Activated CD8-positive, alpha-beta T cell treated with anti-CD3 and anti-CD28 coated beads, Interleukin-2, amount 10 ng/mL, durations not matched to agents 7 days and 5 days (primary cell): ENCODE measurements at regions not wholly inside any gene's neighbourhood (a gene's known extent, or its start where the extent isn't known, plus 50 kb on each side); places are given as distances from the start of the nearest gene placed in this dataset.

Source experiments
- ATAC-seq: fragments of 150-1000 bp; cut with Tn5 transposase; one replicate; pipeline ENCODE4 v1.10.0; 2021; ENCODE audit warnings: moderate library complexity
- CTCF ChIA-PET: fragments of 350-600 bp; sonication (Branson Sonifier 250); formaldehyde crosslinking; loops from one replicate; lab custom pipeline; 2021; ENCODE audit warnings: antibody characterized with exemption; lab: Charles Lee
- POLR2A ChIA-PET: fragments of 350-600 bp; sonication (Branson Sonifier 250); formaldehyde crosslinking; loops from one replicate; lab custom pipeline; 2021; ENCODE audit warnings: antibody characterized with exemption; lab: Charles Lee
- DNase-seq: peaks from one replicate; pipeline ENCODE4 v3.0.0-alpha.2; 2020
- H3K27ac Mint-ChIP-seq: one replicate; pipeline ENCODE4 v1.8.0; 2021; ENCODE audit warnings: mild to moderate bottlenecking, mixed read lengths
- H3K27me3 Mint-ChIP-seq: one replicate; pipeline ENCODE4 v1.8.0; 2021; ENCODE audit warnings: low read depth, mixed read lengths
- H3K36me3 Mint-ChIP-seq: one replicate; pipeline ENCODE4 v1.8.0; 2021; ENCODE audit warnings: low read depth, mixed read lengths
- H3K4me1 Mint-ChIP-seq: one replicate; pipeline ENCODE4 v1.8.0; 2021; ENCODE audit warnings: low read depth, mixed read lengths
- H3K4me3 Mint-ChIP-seq: one replicate; pipeline ENCODE4 v1.8.0; 2021; ENCODE audit warnings: mild to moderate bottlenecking, mixed read lengths
- H3K9me3 Mint-ChIP-seq: one replicate; pipeline ENCODE4 v1.8.0; 2022; ENCODE audit warnings: mixed read lengths; ENCODE audit not compliant: insufficient read depth

- CTCF ChIA-PET = no interaction called here
- ATAC-seq (no peak), DNase-seq (no peak)
- Mint-ChIP-seq H3K27me3 (no peaks in the 10 kb centered on the region), H3K4me3 (no peak overlapping the region), H3K27ac (no peak overlapping the region), H3K9me3 (no peaks in the 10 kb centered on the region), H3K4me1 (no peaks in the 10 kb centered on the region), H3K36me3 (no peaks in the 10 kb centered on the region)
- POLR2A ChIA-PET = no interaction called here
Measured at GRCh38 chr16:55037966-55038365, 107.3 kb downstream of the IRX5 start.

- H3K27ac Mint-ChIP-seq = no peak overlapping the region
- DNase-seq (no peak), ATAC-seq (no peak)
- no peaks in the 10 kb centered on the region for H3K9me3 Mint-ChIP-seq
- ChIA-PET POLR2A (no interaction called here), CTCF (no interaction called here)
- H3K36me3 Mint-ChIP-seq = no peaks in the 10 kb centered on the region
- H3K27me3 Mint-ChIP-seq = no peaks in the 10 kb centered on the region
- H3K4me3 Mint-ChIP-seq = no peak overlapping the region
- H3K4me1 Mint-ChIP-seq = no peaks in the 10 kb centered on the region
Measured at GRCh38 chr16:55039042-55039441, 108.4 kb downstream of the IRX5 start.

- CTCF ChIA-PET = no interaction called here
Measured at GRCh38 chr16:55039511-55039910, 108.8 kb downstream of the IRX5 start.

GRCh38 chr16:55039931-55040330, 109.3 kb downstream of the IRX5 start:
- no peaks in the 10 kb centered on the region for H3K9me3 Mint-ChIP-seq
- no peak overlapping the region for H3K27ac Mint-ChIP-seq
- no peak for DNase-seq

More at GRCh38 chr16:55039511-55039910, 108.8 kb downstream of the IRX5 start:
- no peak for ATAC-seq
- H3K27ac Mint-ChIP-seq = no peak overlapping the region
- H3K4me1 Mint-ChIP-seq = no peaks in the 10 kb centered on the region
- H3K4me3 Mint-ChIP-seq = no peak overlapping the region
- H3K9me3 Mint-ChIP-seq = no peaks in the 10 kb centered on the region
- DNase-seq = no peak
- H3K36me3 Mint-ChIP-seq = no peaks in the 10 kb centered on the region
- H3K27me3 Mint-ChIP-seq = no peaks in the 10 kb centered on the region
- POLR2A ChIA-PET = no interaction called here

GRCh38 chr16:55040366-55041086, 109.9 kb downstream of the IRX5 start:
- Mint-ChIP-seq H3K4me3 (no peak overlapping the region), H3K27me3 (no peaks in the 10 kb centered on the region), H3K9me3 (no peaks in the 10 kb centered on the region), H3K4me1 (no peaks in the 10 kb centered on the region), H3K27ac (no peak overlapping the region), H3K36me3 (no peaks in the 10 kb centered on the region)
- POLR2A ChIA-PET = no interaction called here
- ATAC-seq (no peak), DNase-seq (no peak)
- CTCF ChIA-PET = no interaction called here

More at GRCh38 chr16:55039931-55040330, 109.3 kb downstream of the IRX5 start:
- ATAC-seq = no peak
- no peak overlapping the region for H3K4me3 Mint-ChIP-seq
- no peaks in the 10 kb centered on the region for H3K36me3 Mint-ChIP-seq
- CTCF ChIA-PET = no interaction called here
- H3K4me1 Mint-ChIP-seq = no peaks in the 10 kb centered on the region
- POLR2A ChIA-PET = no interaction called here
- no peaks in the 10 kb centered on the region for H3K27me3 Mint-ChIP-seq

- no peak overlapping the region for H3K27ac Mint-ChIP-seq
- no peaks in the 10 kb centered on the region for H3K9me3 Mint-ChIP-seq
- CTCF ChIA-PET = no interaction called here
- POLR2A ChIA-PET = no interaction called here
- H3K4me3 Mint-ChIP-seq = no peak overlapping the region
- no peaks in the 10 kb centered on the region for H3K4me1 Mint-ChIP-seq
- no peaks in the 10 kb centered on the region for H3K27me3 Mint-ChIP-seq
- no peak for ATAC-seq
- no peaks in the 10 kb centered on the region for H3K36me3 Mint-ChIP-seq
- DNase-seq = no peak
Measured at GRCh38 chr16:55041540-55042234, 111.0 kb downstream of the IRX5 start.

- POLR2A ChIA-PET = no interaction called here
- DNase-seq = no peak
- CTCF ChIA-PET = no interaction called here
Measured at GRCh38 chr16:55042556-55043432, 112.1 kb downstream of the IRX5 start.

GRCh38 chr16:55043499-55043898, 112.8 kb downstream of the IRX5 start:
- CTCF ChIA-PET = no interaction called here
- Mint-ChIP-seq H3K27ac (no peak overlapping the region), H3K36me3 (no peaks in the 10 kb centered on the region), H3K4me1 (no peaks in the 10 kb centered on the region), H3K9me3 (no peaks in the 10 kb centered on the region), H3K4me3 (no peak overlapping the region), H3K27me3 (no peaks in the 10 kb centered on the region)
- no peak for DNase-seq
- no peak for ATAC-seq
- POLR2A ChIA-PET = no interaction called here

More at GRCh38 chr16:55042556-55043432, 112.1 kb downstream of the IRX5 start:
- Mint-ChIP-seq H3K9me3 (no peaks in the 10 kb centered on the region), H3K4me3 (no peak overlapping the region), H3K27ac (no peak overlapping the region), H3K4me1 (no peaks in the 10 kb centered on the region), H3K36me3 (no peaks in the 10 kb centered on the region), H3K27me3 (no peaks in the 10 kb centered on the region)
- ATAC-seq = no peak

- no peaks in the 10 kb centered on the region for H3K4me1 Mint-ChIP-seq
- ChIA-PET POLR2A (no interaction called here), CTCF (no interaction called here)
- H3K9me3 Mint-ChIP-seq = no peaks in the 10 kb centered on the region
- no peaks in the 10 kb centered on the region for H3K36me3 Mint-ChIP-seq
- DNase-seq = no peak
- no peak overlapping the region for H3K4me3 Mint-ChIP-seq
- H3K27ac Mint-ChIP-seq = no peak overlapping the region
- no peaks in the 10 kb centered on the region for H3K27me3 Mint-ChIP-seq
- no peak for ATAC-seq
Measured at GRCh38 chr16:55044201-55044975, 113.7 kb downstream of the IRX5 start.

- ChIA-PET CTCF (no interaction called here), POLR2A (no interaction called here)
- H3K4me1 Mint-ChIP-seq = no peaks in the 10 kb centered on the region
- H3K36me3 Mint-ChIP-seq = no peaks in the 10 kb centered on the region
- no peaks in the 10 kb centered on the region for H3K9me3 Mint-ChIP-seq
- DNase-seq (no peak), ATAC-seq (no peak)
- no peak overlapping the region for H3K4me3 Mint-ChIP-seq
- H3K27ac Mint-ChIP-seq = no peak overlapping the region
- H3K27me3 Mint-ChIP-seq = no peaks in the 10 kb centered on the region
Measured at GRCh38 chr16:55045329-55045728, 114.7 kb downstream of the IRX5 start.

- no peak overlapping the region for H3K27ac Mint-ChIP-seq
- no peaks in the 10 kb centered on the region for H3K4me1 Mint-ChIP-seq
- ChIA-PET POLR2A (no interaction called here), CTCF (no interaction called here)
- DNase-seq (no peak), ATAC-seq (no peak)
- no peaks in the 10 kb centered on the region for H3K36me3 Mint-ChIP-seq
- no peaks in the 10 kb centered on the region for H3K9me3 Mint-ChIP-seq
- no peaks in the 10 kb centered on the region for H3K27me3 Mint-ChIP-seq
- H3K4me3 Mint-ChIP-seq = no peak overlapping the region
Measured at GRCh38 chr16:55045756-55046460, 115.2 kb downstream of the IRX5 start.
